NCI-H146 treated with DMSO at 0.1 percent for 48 hours (cell line): ENCODE measurements at regions not wholly inside any gene's neighbourhood (a gene's known extent, or its start where the extent isn't known, plus 50 kb on each side); places are given as distances from the start of the nearest gene placed in this dataset.

Experiments
- DNase-seq: peaks from one replicate; lab custom pipeline; 2025; ENCODE audit not compliant: unreplicated experiment; lab: John Stamatoyannopoulos, UW

DNA sequence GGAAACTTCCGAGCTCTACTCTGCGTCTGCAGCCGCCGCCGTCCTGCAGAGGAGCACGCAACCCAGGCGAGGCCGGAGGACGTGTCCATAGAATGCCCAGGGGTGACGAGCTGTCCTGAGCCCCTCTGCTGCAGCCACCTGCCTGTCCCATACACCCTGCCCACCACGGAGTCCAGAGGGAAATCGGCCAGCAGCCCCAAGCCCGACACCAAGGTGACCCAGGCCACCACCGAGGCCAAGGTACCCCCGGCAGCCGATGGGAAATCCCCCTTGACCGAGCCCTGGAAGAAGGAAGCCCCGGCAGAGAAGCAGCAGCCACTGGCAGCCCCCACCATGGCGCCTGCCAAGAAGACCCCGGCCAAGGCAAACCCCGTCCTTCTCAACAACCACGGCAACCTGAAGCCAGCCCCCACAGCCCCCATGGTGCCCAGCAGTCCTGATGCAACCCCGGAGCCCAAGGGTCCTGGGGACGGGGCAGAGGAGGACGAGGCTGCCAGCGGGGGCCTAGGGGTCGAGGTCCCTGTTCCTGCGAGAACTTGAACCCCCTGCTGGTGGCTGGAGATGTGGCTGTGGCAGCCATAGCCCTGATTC, 128.7 kb upstream of the C14orf180 start:
- no peak for DNase-seq

DNA sequence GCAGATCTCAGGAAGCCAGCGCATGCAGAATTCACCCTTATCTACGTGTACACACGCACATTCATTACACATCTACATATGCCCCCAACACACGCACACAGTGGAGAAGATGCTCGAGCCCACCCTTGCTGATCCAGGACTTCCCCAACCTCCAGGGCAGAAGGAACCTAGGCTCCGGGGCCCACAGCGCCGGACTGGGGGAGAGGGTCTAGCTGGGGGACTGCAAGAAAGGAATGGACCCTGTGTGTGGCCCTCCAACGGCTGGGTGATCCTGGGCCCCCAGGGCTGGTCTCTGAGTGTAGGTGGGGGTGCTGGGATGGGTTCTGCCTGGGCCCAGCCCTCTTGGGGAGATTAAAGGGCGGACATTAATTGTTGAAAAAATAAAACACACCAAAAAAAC, 128.1 kb upstream of the C14orf180 start:
- no peak for DNase-seq

DNA sequence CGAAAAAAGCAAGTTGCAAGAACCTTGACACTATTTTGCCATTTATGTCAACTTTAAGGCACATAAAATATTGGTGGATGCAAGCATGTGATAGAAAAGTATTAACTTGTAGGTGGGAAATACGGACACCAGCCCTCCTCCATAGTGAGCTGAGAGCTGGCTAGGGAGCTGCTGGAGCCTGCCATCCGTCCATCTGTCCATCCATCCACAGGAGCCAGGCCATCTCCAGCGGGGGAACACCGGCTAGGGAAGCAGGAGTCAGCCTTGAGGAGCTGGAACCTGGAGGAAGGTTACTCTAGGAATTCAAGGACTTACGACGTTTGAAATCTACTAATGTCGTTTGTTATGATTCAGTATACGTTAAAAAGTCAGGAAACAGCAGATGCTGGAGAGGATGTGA, 120.7 kb upstream of the C14orf180 start:
- no peak for DNase-seq

DNA sequence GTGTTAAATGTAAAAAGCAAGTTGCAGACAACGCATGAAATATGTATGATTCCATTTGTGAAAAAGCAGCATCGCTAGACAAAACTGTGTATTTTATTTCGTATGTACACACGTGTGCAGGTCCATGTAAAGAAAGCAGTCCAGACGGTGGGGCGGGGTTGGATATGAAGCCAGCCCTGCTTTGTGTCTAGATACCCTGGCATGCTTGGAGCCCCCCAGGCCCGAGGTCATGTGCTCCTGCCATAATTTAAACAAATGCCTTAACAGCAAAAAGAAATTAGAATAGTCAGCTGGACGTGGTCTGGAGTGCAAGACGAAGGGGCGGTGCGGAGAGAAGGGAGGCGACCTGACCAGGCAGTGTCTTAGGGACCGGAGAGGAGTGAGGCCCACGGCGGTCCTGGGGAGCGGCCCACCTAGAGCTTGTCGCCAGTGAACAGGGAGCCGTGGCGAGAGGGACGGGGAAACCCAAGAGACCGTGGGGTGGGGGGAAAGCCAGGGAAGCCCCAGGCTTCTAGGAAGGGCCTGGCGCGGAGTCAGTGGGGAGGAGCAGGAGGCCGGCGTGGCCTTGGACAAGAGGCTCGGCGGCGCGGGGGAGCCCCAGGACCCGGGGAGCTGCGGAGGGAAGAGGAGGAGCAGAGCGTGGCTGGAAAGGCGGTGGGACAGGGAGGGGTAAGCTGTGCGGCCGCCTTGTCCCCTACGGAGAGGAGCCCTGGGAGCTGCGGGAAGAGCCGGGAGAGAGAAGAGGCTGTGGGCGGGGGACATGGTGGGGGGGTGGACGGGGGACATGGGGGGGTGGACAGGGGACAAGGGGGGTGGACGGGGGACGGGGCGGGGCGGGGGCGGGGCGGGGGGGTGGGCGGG, 118.5 kb upstream of the C14orf180 start:
- DNase-seq, result no peak

DNA sequence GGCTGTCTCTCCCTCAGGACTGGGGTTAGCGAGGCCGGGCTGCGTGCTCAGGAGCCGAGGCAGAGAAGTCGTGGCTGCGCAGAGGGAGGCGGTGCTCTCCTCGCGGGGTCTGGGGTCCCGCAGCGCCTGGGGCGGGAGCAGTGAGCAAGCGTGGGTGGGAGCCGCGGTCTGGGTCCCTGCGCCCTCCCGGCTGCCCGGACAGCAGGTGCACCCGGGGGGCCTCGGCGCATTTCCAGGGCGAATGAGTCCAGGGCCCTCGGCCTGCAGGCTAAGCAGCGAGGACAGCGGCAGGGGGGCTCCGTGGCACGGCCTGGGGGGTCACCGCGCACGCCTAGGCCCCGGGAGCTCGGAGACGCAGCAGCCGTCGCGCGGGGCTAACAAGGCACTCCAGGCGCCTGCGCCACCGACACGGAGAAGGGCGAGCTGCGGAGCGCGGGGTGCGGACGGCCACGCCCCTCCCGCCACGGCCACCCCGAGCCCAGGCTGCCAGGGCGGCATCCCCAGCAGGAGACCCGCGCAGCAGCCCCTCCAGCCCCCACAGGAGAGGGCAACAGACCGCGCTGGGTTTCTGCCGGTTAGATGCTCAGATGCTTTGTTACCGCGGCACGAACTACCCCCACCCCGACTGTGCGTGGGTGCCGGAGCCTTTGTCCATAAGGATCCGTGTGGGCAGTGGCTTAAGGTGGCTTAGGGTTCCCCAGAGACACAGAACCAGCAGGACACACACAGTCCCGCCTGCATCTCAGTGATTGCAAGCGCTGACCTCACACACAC, 117.7 kb upstream of the C14orf180 start:
- no peak for DNase-seq

DNA sequence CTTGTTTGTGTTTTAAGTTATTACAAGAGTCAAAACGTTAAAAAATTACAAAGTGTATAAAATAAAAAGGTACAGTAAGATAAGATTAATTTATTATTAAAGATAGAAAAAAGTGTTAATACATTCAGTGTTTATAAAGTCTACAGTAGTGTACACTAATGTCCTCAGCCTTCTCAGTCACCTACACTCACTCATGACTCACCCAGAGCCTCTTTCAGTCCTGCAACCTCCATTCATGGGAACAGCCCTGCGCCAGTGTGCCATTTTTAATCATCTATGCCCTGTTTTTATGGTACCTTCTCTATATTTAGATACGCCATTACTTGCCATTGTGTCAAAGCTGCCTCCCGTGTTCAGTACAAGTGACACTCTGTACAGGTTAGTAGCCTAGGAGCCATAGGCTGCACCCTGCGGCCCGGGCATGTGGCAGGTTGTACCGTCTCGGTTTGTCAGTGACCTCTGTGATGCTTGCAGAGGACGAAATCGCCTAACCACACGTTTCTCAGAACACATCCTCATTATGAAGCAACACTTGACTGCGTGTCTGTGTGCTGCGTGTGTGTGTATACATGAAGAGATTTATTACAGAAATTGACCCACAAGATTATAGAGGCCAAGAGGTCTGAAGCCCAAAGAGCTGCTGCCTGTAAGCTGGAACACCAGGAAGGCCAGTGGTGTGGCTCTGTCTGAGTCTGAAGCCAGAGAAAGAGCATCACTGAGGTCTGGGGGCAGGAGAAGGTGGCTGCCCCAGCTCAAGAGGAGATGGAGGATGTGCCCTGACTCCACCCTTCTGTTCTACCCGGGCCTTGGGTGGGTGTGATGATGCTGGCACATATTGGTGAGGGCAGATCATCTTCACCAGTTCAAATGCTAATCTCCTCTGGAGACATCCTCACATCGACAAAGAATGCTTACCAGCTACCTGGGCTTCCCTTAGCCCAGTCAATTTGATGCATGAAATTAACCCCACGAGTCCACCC, 116.6 kb upstream of the C14orf180 start:
- no peak for DNase-seq

DNA sequence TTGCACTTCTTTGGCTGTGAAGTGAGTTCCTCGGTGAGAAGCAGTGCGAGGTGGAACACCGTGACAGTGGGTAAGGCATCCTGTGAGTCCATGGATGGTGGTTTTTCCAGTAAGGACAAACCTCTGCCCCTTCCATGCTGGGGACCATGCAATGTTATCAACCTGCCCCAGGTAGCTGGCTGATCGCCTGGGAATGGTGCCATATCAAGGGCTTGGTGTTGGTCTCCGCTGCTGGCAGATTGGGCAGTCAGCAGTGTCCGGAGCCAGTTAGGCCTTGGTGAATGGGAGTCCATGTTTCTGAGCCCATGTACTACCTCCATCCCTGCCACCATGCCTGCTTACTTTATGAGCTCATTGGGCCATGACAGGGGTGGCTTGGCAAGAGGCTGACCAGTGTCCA, 114.7 kb upstream of the C14orf180 start:
- no peak for DNase-seq

DNA sequence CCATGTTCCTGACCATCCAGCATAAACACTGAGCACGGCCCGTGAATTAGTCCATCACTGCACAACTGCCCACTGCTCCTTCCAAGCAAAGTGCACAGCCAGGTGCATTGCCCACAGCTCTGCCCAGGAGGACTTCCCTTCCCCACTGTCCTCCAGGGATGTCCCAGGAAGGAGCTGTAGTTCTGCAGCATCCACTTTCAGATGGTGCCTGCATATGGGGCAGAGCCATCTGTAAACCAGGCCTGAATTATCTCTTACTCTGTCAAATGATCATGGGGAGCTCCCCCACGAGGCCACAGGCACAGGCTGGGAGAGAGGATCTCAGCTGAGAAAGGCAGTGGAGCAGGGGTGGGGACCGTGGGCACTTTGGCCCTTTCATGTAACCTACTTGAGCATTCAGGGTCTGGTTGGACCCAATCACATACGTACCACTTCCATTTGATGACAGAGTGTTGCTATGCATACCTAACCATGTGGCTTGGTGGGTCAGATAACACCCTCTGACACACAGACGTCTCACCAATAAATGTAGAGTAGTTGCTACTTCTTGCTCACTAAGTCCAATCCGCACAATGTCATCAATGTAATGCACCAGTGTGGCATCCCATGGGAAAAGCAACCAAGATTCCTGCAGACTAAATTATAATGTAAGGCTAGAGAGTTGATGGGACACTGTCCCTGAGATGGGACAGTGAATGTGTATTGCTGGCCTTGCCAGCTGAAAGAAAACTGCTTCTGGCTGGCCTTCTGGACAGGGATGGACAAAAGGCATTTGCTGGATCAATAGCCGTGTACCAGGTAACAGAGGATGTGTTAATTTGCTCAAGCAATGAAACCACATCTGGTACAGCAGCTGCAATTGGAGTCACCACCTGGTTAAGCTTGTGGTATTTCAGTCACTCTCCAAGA, 113.8 kb upstream of the C14orf180 start:
- DNase-seq, result no peak

DNA sequence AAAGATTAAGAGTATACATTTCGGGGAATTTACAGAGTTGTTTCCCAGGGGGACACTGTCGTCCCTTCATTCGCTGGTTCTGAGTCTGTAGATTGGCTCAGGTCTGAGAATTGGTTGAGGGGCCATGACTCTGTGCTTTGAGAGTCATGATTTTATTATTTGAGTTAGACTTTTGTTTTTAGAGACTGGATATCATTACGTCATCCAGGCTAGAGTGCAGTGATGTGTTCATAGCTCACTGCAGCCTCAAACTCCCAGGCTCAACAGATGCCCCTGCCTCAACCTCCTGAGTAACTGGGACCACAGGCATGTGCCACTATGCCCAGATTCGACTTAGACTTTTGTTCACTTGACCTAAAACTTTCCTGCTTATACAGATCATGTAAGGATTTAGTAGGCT, 112.3 kb upstream of the C14orf180 start:
- DNase-seq, result no peak

DNA sequence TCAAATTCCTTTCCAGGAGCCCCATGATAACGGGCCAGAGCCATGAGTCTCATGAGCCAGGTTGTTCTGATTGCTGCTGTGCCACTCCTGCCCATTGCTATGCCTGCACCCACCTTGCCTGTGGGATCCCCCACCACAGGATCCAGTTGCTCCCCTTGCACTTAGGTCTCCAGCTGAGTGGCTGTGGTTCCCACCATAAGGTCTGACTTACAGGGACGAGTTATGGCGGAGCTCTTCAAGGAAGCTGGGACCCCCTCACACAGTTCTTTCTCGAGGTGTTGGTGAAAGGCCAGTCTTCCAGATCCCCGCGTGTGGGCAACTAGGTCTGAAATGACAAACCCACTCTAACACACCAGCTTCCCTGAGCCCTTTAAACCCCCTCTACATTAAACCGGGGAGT, 111.9 kb upstream of the C14orf180 start:
- DNase-seq, result no peak

DNA sequence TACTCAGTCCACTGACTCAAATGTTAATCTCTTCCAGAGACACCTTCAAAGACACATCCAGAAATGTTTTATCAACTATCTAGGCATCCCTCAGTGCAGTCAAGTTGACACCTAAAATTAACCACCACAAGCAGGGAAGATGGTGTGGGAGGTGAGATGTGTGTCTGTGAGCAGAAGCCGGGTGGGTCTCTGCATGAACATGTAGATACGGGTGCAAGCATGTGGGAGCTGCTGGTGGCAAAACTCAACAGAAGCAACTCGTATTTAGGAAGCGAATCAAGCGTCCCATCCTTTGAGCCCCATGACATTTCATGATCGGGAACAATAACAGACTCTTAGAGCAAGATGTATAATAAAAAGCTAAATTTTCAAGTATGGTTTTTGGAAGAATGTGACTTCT, 110.0 kb upstream of the C14orf180 start:
- DNase-seq, result no peak

DNA sequence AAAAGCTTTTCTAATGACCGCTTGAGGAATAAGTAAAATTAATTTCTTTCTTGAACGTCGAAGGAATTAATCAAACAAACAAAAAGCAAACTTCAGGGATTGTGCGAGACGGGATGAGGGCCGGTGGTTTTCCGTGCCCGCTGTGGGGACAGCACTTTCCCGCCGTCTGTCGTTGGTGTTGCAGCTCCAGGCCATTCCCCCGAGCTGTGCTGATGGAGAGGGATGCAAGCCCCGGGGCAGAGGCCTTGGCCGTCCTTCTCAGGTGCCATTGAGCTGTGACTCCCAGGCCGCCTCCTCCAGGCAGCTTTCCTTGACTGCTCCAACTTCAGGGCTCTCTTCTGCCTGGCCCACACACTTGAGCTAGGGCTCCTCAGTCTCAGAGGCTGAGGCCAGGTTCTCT, 109.0 kb upstream of the C14orf180 start:
- no peak for DNase-seq

DNA sequence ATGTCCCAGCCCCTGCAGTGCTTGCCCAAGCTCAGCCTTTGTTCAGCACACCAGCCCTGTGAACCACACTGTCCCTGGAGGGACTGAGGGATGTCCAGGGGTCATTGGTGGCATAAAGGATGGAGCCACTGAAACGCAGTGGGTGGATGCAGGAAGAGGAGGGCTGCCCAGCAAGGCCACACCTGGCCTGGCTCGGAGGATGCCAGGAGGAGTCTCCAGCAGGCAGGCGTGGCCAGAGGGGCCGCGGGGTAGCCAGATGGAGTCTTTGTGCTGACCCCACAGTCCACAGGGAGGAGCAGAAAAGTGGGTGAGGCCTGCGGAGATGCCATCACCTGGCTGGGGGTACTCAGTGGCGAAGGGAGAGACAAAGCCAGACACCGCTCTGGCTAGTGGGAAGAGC, 108.5 kb upstream of the C14orf180 start:
- DNase-seq, result no peak

DNA sequence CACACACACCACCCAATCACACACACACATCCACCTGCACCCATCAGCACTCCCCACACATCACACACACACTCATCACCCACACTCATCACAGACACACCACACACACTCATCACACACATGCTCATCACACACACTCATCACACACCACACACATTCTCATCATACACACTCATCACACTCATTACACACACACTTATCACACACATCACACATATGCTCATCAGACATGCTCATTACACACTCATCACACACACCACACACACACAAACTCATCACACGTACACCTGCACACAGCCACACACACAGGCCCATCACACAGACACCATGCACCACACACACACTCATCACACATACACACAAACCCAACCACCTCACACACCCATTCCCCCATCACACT, 107.5 kb upstream of the C14orf180 start:
- no peak for DNase-seq

DNA sequence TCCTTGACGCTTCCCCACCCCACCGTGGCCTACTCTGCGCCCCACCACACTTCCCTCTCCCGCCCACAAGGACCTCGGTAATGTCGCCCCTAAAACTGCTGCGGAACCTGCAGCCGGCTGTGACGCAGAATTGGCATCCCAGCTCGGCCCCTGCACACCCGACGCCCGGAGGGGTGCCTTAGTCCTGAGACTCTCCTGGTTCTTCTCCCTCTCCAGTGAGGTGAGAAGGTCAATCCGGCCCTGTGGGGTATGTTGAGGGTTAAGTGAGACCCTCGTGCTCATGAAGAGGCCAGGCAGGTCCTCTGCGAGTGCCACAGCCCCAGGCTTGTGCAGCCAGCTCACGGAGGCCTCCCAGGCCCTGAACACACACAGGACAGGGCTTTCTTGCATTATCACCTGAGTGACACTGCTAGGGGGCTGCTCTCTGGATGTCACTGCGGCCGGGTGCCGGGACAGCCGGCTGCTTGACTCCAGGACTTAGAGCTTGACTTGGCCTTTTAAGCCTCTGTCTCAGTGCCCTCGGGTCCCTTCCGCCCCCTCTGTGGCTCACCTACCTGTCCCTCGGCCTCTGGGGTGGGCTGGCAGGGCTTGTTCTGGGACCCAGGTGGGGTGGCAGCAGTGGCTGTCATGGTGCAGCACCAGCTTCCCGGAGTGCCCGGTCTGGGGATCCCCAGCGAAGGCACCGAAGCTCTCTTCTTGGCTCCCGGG, 106.9 kb upstream of the C14orf180 start:
- no peak for DNase-seq

DNA sequence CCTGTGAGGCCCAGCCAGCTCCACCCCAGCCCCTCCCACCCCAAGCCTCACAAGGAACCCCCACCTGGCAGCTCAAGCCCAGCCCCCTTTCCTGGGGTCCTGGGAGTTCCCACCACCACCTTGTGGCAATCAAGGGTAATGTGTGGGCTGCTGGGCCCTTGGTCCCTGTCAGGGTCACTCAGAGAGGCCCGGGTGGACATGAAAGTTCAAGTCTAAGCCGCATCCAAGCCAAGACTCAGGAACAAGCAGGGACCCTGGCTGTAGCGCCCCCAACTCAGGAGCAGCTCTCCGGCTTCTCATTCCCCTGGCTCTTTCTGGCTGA, 106.4 kb upstream of the C14orf180 start:
- no peak for DNase-seq

DNA sequence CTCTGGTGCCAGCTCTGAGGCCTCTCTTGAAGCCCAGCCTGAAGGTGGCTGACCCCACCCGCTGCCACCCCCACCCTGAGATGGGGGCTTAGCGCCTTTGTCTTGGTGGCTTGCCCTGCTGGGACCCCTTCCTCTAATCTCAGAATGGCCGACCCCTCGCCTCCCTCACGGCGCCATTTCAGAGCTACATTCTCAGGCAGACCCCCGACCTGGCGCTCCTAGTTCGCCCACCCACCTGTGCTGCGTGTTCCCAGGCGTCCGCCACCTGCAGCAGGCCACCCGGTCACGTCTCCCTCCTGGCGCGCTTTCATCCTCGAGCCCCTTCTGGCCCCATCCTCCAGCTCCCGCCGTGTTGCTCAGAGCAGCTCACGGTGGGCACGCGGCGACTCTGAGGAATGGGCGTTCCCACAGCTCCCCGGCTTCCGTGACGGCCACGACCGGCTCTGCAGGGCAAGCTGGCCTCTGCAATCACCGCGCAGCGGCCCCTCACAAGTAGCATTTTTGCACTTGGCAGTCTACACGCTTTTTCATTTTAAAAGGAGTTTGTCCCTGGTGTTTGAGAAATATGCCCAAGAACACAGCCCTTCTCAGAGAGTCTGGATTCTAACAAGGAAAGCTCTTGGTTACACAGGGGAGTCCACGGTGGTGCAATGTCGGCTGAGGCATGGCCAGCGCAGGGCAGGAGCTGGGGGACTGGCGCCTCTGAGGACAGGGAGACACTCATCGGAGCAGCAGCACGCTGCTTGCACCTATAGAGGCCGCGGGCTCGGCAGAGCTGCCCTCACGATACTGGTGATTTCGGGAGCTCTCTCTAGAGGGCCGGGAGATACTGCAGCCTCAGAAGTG, 105.7 kb upstream of the C14orf180 start:
- DNase-seq, result no peak

DNA sequence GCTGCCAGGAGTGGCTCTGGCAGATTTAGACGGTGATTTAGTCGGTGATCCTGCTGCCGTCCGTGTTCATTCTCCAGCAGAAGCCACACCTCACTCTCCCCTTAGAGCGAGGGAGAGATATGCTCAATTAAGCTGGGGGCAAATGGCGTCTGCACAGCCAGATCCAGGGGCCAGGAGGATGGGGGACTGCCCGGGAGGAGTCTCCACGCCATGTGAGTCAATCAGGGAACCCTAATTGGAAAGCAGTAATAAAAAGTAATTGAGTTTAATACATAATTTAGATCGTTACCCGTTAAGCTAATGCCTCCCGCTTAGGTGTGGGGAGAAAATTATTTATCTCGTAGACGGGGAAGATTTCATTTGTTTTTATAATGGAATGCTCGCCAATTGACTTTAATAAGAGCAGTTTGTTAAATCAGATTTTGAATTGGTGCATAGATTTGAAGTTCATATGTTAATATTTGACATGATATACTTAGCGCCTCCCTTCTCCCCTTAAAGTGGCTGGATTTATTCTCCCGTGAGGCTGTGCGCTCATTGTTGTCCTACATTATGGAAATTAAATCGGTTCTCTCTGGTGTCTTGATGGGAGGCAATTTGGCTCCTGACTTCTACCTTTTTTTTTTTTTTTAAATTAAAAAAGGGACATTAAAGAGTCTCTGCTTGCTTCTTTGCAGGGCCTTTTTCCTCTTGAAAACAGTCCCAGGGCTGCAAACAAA, 104.9 kb upstream of the C14orf180 start:
- no peak for DNase-seq
